Tibial nerve (tissue), 4 donors: ENCODE measurements at regions not wholly inside any gene's neighbourhood (a gene's known extent, or its start where the extent isn't known, plus 50 kb on each side); places are given as distances from the start of the nearest gene placed in this dataset.

Experiments
- DNase-seq, 2 donors: peaks; one replicate each; pipeline ENCODE4 v3.0.0-alpha.2; 2019; ENCODE audit warnings: low spot score in 2 of 2
- H3K27ac ChIP-seq, 4 donors: fragments of 200-600 bp; sonication (generic) in 3 of 4; one replicate each; pipeline ENCODE4 v1.5.1; 2017 to 2019; ENCODE audit warnings: mild to moderate bottlenecking in 1 of 4
- H3K27me3 ChIP-seq, 2 donors: fragments of 200-600 bp; sonication (generic) in 1 of 2; one replicate each; pipeline versions ENCODE4 v1.5.1 to v1.6.0; 2017 to 2019
- H3K36me3 ChIP-seq, 3 donors: fragments of 200-600 bp; sonication (generic); one replicate each; pipeline ENCODE4 v1.5.1; 2018 to 2019
- H3K4me1 ChIP-seq, 4 donors: fragments of 200-600 bp; sonication (generic) in 3 of 4; one replicate each; pipeline ENCODE4 v1.5.1; 2017 to 2019
- H3K4me3 ChIP-seq, 4 donors: fragments of 200-600 bp; sonication (generic) in 3 of 4; one replicate each; pipeline ENCODE4 v1.5.1; 2017 to 2019; ENCODE audit warnings: mild to moderate bottlenecking in 1 of 4, moderate library complexity in 1 of 4
- H3K9me3 ChIP-seq, 4 donors: fragments of 200-600 bp; sonication (generic) in 3 of 4; one replicate each; pipeline ENCODE4 v1.5.1; 2017 to 2019
- EP300 ChIP-seq, 2 donors: sonication (generic); formaldehyde crosslinking; IDR thresholded peaks; one replicate each; pipeline ENCODE4 v1.6.1; 2017; ENCODE audit warnings: antibody characterized with exemption in 2 of 2, mild to moderate bottlenecking in 1 of 2
- POLR2A ChIP-seq, 2 donors: fragments of 450-650 bp; IDR thresholded peaks; one replicate each; pipeline ENCODE4 v1.6.1; 2017; ENCODE audit warnings: antibody characterized with exemption in 2 of 2, mild to moderate bottlenecking in 2 of 2, moderate library complexity in 2 of 2
- WGBS, 2 donors: methylation state at CpG; one replicate each; pipeline ENCODE4 v1.1.5; 2018; 5-methylcytosine and 5-hydroxymethylcytosine counted together
- TF ChIP-seq, protein P1 (sequence below), 5 experiments: fragments of 200-600 bp in 3 of 5; fragments of 450-650 bp in 2 of 5; sonication (generic) in 3 of 5; IDR thresholded peaks; one replicate each; pipeline ENCODE4 v1.5.1; 2016 to 2019; ENCODE audit warnings: antibody characterized with exemption in 5 of 5, mild to moderate bottlenecking in 3 of 5, moderate library complexity in 2 of 5

DNA sequence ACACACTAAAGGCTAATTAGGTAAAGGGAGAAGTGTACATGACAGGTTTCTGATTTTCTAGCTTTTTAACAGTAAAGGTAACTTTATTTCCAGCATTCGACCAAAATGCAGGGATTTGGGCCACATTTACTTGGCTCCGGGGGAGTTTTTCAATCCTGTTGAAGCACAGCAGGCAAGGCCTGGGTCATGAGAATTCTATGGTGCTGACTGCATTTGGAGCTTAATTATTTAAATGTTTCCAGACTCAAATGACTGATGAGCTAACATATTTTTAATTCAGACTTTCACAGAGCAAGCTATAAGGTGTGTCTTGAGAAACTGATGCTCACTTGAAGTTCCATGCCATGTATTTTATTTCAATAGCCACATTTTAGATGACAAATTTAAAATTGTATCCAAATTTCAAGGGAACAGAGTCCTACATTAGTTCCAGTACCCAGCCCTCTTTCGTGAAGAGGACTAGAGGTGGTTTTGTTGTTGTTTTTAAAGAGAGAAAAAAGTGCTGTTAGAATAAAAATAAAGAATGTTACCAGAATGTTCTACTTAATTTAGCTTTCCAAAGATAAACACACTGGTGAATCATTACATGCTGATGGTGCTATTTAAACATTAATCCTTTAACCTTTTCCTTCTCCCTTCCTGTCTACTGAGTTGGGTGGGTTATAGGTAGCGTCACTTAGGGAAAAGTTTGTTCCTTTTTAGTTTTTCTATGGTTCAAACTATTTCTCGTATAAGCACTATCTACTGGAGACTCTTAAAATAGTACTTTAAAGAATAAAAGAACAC is 82.3 kb upstream of the PHACTR2 start:
- DNase-seq, result no peak
- Histone ChIP-seq H3K27me3 (no peaks in the 10 kb centered on the region), H3K4me1 (peaks cover 0 to 27% (median 0%) of the 10 kb centered on the region in 4 donors), H3K9me3 (no peaks in the 10 kb centered on the region), H3K27ac (peak overlapping the region in 2 of 4 donors; percentile 23 to 39), H3K4me3 (no peak overlapping the region), H3K36me3 (no peaks in the 10 kb centered on the region)
- 54 to 67% methylated on average over 5 of the region's 5 CpGs for WGBS, 2 donors
- TF ChIP-seq, protein P1, sequence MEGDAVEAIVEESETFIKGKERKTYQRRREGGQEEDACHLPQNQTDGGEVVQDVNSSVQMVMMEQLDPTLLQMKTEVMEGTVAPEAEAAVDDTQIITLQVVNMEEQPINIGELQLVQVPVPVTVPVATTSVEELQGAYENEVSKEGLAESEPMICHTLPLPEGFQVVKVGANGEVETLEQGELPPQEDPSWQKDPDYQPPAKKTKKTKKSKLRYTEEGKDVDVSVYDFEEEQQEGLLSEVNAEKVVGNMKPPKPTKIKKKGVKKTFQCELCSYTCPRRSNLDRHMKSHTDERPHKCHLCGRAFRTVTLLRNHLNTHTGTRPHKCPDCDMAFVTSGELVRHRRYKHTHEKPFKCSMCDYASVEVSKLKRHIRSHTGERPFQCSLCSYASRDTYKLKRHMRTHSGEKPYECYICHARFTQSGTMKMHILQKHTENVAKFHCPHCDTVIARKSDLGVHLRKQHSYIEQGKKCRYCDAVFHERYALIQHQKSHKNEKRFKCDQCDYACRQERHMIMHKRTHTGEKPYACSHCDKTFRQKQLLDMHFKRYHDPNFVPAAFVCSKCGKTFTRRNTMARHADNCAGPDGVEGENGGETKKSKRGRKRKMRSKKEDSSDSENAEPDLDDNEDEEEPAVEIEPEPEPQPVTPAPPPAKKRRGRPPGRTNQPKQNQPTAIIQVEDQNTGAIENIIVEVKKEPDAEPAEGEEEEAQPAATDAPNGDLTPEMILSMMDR (IDR thresholded peaks at IDR 0.05), result no peak
- TF ChIP-seq POLR2A (IDR thresholded peaks at IDR 0.05) (no peak), EP300 (IDR thresholded peaks at IDR 0.05) (no peak)

- H3K36me3 ChIP-seq, result no peaks in the 10 kb centered on the region
- H3K27me3 ChIP-seq, result no peaks in the 10 kb centered on the region
- no peaks in the 10 kb centered on the region for H3K9me3 ChIP-seq
- H3K4me3 ChIP-seq, result no peak overlapping the region
- 63 to 65% methylated on average over 4 of the region's 4 CpGs for WGBS, 2 donors
- DNase-seq, result no peak
- peaks cover 0 to 27% (median 0%) of the 10 kb centered on the region in 4 donors for H3K4me1 ChIP-seq
- H3K27ac ChIP-seq, result peak overlapping the region in 1 of 4 donors; percentile 40
- TF ChIP-seq POLR2A (IDR thresholded peaks at IDR 0.05) (no peak), EP300 (IDR thresholded peaks at IDR 0.05) (no peak)
- TF ChIP-seq, protein P1 (IDR thresholded peaks at IDR 0.05), result no peak
These were observed 83.1 kb upstream of the PHACTR2 start for GRCh38 chr6:143594647-143595046.

GRCh38 chr6:143592335-143592734 is 80.8 kb upstream of the FUCA2 start:
- H3K27ac ChIP-seq, result no peak overlapping the region
- no peak for DNase-seq
- WGBS, 2 donors, result 70 to 73% methylated on average over 6 of the region's 6 CpGs
- no peaks in the 10 kb centered on the region for H3K9me3 ChIP-seq
- H3K4me3 ChIP-seq, result no peak overlapping the region
- no peaks in the 10 kb centered on the region for H3K27me3 ChIP-seq
- H3K4me1 ChIP-seq, result peaks cover 0 to 27% (median 0%) of the 10 kb centered on the region in 4 donors
- TF ChIP-seq POLR2A (IDR thresholded peaks at IDR 0.05), result no peak
- TF ChIP-seq, protein P1 (IDR thresholded peaks at IDR 0.05), result no peak
- H3K36me3 ChIP-seq, result no peaks in the 10 kb centered on the region

DNA sequence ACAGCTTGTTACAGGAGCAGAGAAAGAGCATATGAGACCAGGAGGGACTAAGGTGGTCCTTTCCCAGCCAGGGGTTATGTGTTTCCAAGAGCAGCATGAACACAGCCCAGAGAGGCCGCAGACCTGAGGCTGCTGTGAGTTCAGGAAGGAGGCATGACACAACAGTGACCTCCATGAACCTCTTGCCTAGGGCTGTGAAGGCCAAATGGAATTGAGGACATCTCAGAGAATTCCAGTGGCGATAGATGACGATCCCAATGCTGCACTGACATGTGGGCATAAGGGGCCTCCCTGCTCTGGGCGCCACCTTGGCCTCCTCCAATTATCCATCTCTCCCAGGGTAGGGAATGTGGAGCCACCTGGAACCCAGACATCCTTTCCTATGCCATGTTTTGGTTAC is 79.9 kb upstream of the FUCA2 start:
- no peak for DNase-seq
- Histone ChIP-seq H3K9me3 (no peaks in the 10 kb centered on the region), H3K4me3 (no peak overlapping the region), H3K27ac (no peak overlapping the region), H3K36me3 (no peaks in the 10 kb centered on the region), H3K4me1 (peaks cover 0 to 19% (median 0%) of the 10 kb centered on the region in 4 donors), H3K27me3 (no peaks in the 10 kb centered on the region)
- TF ChIP-seq POLR2A (IDR thresholded peaks at IDR 0.05) (no peak), EP300 (IDR thresholded peaks at IDR 0.05) (no peak)
- TF ChIP-seq, protein P1 (IDR thresholded peaks at IDR 0.05), result no peak
- WGBS, 2 donors, result 96 to 98% methylated on average over 4 of the region's 4 CpGs

DNA sequence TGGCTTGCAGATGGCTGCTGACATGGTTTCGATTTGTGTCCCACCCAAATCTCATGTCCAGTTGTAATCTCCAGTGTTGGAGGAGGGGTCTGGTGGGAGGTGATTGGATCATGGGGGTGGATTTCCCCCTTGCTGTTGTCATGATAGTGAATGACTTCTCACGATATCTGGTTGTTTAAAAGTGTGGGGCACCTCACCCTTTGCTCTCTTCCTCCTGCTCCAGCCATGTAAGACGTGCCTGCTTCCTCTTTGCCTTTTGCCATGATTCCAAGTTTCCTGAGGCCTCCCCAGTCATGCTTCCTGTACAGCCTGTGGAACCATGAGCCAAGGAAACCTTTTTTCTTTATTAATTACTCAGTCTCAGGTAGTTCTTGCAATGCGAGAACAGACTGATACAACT is 77.6 kb upstream of the FUCA2 start:
- Histone ChIP-seq H3K36me3 (no peaks in the 10 kb centered on the region), H3K27me3 (no peaks in the 10 kb centered on the region), H3K4me1 (no peaks in the 10 kb centered on the region), H3K4me3 (no peak overlapping the region), H3K27ac (no peak overlapping the region), H3K9me3 (no peaks in the 10 kb centered on the region)
- 87 to 89% methylated on average over 4 of the region's 4 CpGs for WGBS, 2 donors
- TF ChIP-seq POLR2A (IDR thresholded peaks at IDR 0.05), result no peak
- no peak for TF ChIP-seq EP300 (IDR thresholded peaks at IDR 0.05)
- TF ChIP-seq, protein P1 (IDR thresholded peaks at IDR 0.05), result no peak
- no peak for DNase-seq
